ENCODE measurements at regions not wholly inside any gene's neighbourhood (a gene's known extent, or its start where the extent isn't known, plus 50 kb on each side); places are given as distances from the start of the nearest gene placed in this dataset.

DNA sequence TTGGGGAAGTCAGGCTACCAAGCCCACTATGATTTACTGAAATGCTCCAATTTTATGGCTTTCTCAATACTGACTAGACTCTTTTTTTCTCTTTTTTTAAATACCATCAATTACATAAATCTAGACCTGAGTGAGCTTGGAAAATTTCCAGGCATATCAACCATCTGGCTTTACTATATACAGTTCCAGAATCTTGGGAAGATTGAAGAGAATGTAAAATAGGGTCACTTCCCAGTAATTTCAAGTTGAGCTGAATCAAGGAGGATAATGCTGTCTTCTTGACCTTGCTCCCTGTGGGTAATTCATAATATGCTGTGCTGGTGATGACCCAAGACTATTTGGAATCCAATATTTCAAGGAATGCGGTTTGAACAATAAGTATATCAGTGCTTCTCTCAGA, 108.1 kb downstream of the MAP3K21 start:
- FAIRE-seq (no peak), ATAC-seq (no peak), DNase-seq (ENCODE audit: extremely low read depth in 1 of 4, low spot score in 3 of 4) (no peak)
- intact Hi-C loops (cut with micrococcal nuclease), result loop anchor here (5.0 kb wide), 1 partner anchor 133 kb away; no protein-coding TSS in a partner anchor
- Histone ChIP-seq H3K27me3 (ENCODE audit: control insufficient read depth in 2 of 2, insufficient read depth in 2 of 2, low read length in 2 of 2) (no peaks in the 10 kb centered on the region), H3K4me1 (replicated peaks in 1 of 2; ENCODE audit: control insufficient read depth in 2 of 2, insufficient read depth in 2 of 2, low read length in 2 of 2) (peaks cover 0 to under 1% of the 10 kb centered on the region in 2 experiments; a peak in 2 of 5 replicates), H3K27ac (ENCODE audit: extremely low read depth, low read depth, low read length) (no peak overlapping the region), H2AFZ (ENCODE audit: low read depth, low read length) (no peak overlapping the region), H3K4me3 (no peak overlapping the region), H3K9me1 (ENCODE audit: control insufficient read depth, insufficient read depth, low read length) (no peaks in the 10 kb centered on the region), H3K9ac (ENCODE audit: insufficient read depth in 1 of 2, low read depth in 2 of 2, low read length in 2 of 2) (no peak overlapping the region), H3K4me2 (ENCODE audit: insufficient read depth, low read length) (no peak overlapping the region), H4K20me1 (replicated peaks; ENCODE audit: control insufficient read depth, insufficient read depth, low read length) (no peaks in the 10 kb centered on the region), H3K36me3 (ENCODE audit: control insufficient read depth, insufficient read depth, low read length) (no peaks in the 10 kb centered on the region), H3K9me3 (replicated peaks; ENCODE audit: control insufficient read depth, insufficient read depth, low read depth, low read length) (no peaks in the 10 kb centered on the region), H3K79me2 (ENCODE audit: control insufficient read depth, insufficient read depth, low read length) (no peaks in the 10 kb centered on the region)
- in situ Hi-C loops (cut with MboI), result loop anchor here (10.0 kb wide), 1 partner anchor 629 kb away; no protein-coding TSS in a partner anchor
- TF ChIP-seq MTA1 (IDR thresholded peaks at IDR 0.05; ENCODE audit: borderline replicate concordance), result no peak
- TF ChIP-seq SNRNP70 (optimal IDR thresholded peaks at IDR 0.05; ENCODE audit: low read depth, low read length), result no peak
- ChIA-PET POLR2A (no interaction called here), CTCF (ENCODE audit: low intra/inter-chr PET ratio) (no interaction called here)
- 0% methylated on average over 1 of the region's 1 CpG for WGBS (ENCODE audit: insufficient coverage, low coverage, missing lambda C conversion rate)
- BruUV-seq (replicated peaks), result no TSS peak

DNA sequence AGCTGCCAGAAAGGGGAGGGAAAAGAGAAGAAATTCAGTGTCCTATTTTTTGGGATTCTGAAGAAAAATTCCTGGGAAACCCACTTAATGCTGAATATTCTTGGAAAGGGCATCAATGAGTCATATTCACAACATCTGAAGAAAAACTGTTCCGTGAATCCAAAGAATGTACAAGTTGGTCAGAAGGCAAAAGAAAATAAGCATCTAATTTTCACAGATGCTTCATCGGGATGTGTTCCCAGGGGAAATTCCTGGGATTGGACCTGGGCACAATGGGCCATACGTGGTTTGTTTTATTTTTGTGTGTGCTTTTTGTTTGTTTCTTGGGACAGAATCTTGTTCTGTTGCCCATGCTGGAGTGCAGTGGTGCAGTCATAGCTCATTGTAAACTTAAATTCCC, 112.2 kb downstream of the MAP3K21 start:
- no peaks in the 10 kb centered on the region for H3K36me3 ChIP-seq (ENCODE audit: control insufficient read depth, insufficient read depth, low read length)
- H3K9ac ChIP-seq (ENCODE audit: insufficient read depth in 1 of 2, low read depth in 2 of 2, low read length in 2 of 2), result no peak overlapping the region
- ChIA-PET CTCF (ENCODE audit: low intra/inter-chr PET ratio) (no interaction called here), POLR2A (no interaction called here)
- WGBS (ENCODE audit: insufficient coverage, low coverage, missing lambda C conversion rate), result 12% methylated on average over 3 of the region's 3 CpGs
- DNase-seq (ENCODE audit: extremely low read depth in 1 of 4, low spot score in 3 of 4) (no peak), ATAC-seq (no peak), FAIRE-seq (no peak)
- H3K27ac ChIP-seq (ENCODE audit: extremely low read depth, low read depth, low read length), result no peak overlapping the region
- intact Hi-C loops (cut with micrococcal nuclease) (loop anchor here (1.0 to 5.0 kb wide), 4 partner anchors 45 to 465 kb away; partner anchors contain the start of gene SLC35F3), in situ Hi-C loops (cut with MboI) (loop anchor here (10.0 kb wide), 1 partner anchor 625 kb away; no protein-coding TSS in a partner anchor)
- H3K9me3 ChIP-seq (replicated peaks; ENCODE audit: control insufficient read depth, insufficient read depth, low read depth, low read length), result no peaks in the 10 kb centered on the region
- BruUV-seq (replicated peaks), result no TSS peak
- no peaks in the 10 kb centered on the region for H3K9me1 ChIP-seq (ENCODE audit: control insufficient read depth, insufficient read depth, low read length)
- H3K4me1 ChIP-seq (replicated peaks in 1 of 2; ENCODE audit: control insufficient read depth in 2 of 2, insufficient read depth in 2 of 2, low read length in 2 of 2), result peaks cover 0 to 4% of the 10 kb centered on the region in 2 experiments; a peak in 2 of 5 replicates
- no peaks in the 10 kb centered on the region for H3K79me2 ChIP-seq (ENCODE audit: control insufficient read depth, insufficient read depth, low read length)
- no peaks in the 10 kb centered on the region for H4K20me1 ChIP-seq (replicated peaks; ENCODE audit: control insufficient read depth, insufficient read depth, low read length)
- no peaks in the 10 kb centered on the region for H3K27me3 ChIP-seq (ENCODE audit: control insufficient read depth in 2 of 2, insufficient read depth in 2 of 2, low read length in 2 of 2)
- no peak overlapping the region for H3K4me2 ChIP-seq (ENCODE audit: insufficient read depth, low read length)
- H3K4me3 ChIP-seq, result no peak overlapping the region
- H2AFZ ChIP-seq (ENCODE audit: low read depth, low read length), result no peak overlapping the region
- TF ChIP-seq RBM34 (IDR thresholded peaks at IDR 0.05; ENCODE audit: borderline replicate concordance, insufficient read depth, low read length) (no peak), SAFB (IDR thresholded peaks at IDR 0.05; ENCODE audit: borderline replicate concordance, low read depth, low read length) (no peak), HDAC1 (IDR thresholded peaks at IDR 0.05) (no peak)
